Left ventricle myocardium inferior (tissue), 1 donor: ENCODE measurements at regions not wholly inside any gene's neighbourhood (a gene's known extent, or its start where the extent isn't known, plus 50 kb on each side); places are given as distances from the start of the nearest gene placed in this dataset.

Source experiments
- DNase-seq: peaks from one replicate; pipeline ENCODE4 v3.0.0-alpha.2; 2020
- H3K27ac ChIP-seq: fragments of 200-600 bp; replicated peaks from 2 replicates; pipeline ENCODE4 v1.8.0; 2021
- H3K27me3 ChIP-seq: fragments of 200-600 bp; 2 replicates; pipeline ENCODE4 v1.8.0; 2021; ENCODE audit warnings: low read depth
- H3K36me3 ChIP-seq: fragments of 200-600 bp; 2 replicates; pipeline ENCODE4 v1.8.0; 2021
- H3K4me1 ChIP-seq: fragments of 200-600 bp; 2 replicates; pipeline ENCODE4 v1.8.0; 2021
- H3K4me3 ChIP-seq: fragments of 200-600 bp; 2 replicates; pipeline ENCODE4 v1.8.0; 2021; ENCODE audit warnings: mild to moderate bottlenecking, moderate library complexity
- H3K9me3 ChIP-seq: fragments of 200-600 bp; replicated peaks from 2 replicates; pipeline ENCODE4 v1.8.0; 2021
- intact Hi-C: fragments of 100-400 bp; cut with micrococcal nuclease; formaldehyde crosslinking; loops from one replicate; pipeline ENCODE4 v1.11.0; 2022
- TF ChIP-seq, protein P1 (sequence below): fragments of 200-600 bp; IDR thresholded peaks from 2 replicates; pipeline ENCODE4 v1.8.0; 2021; ENCODE audit warnings: antibody characterized with exemption, mild to moderate bottlenecking, borderline replicate concordance
- donor health status: DM: no; HTN: yes; CAD: no; lungs with severe emphysema.

DNA sequence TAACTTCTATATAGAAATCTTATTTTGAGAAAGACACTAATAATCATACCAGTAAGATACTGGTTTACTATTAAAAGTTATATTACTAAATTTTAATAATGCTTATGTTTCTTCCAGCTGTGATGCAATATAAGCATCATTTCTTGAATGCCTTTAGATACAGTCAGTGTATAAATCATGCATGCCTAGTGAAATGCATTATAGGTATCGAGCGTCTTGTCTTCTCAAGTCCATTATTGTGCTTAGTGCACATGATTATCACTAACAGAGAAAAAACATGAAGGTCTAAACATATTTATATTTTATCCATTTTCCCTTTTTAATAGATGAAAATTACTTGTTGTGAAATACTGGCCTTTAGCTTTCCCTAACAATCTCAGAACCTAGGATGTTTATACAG lies 1021.5 kb upstream of the AGA start:
- intact Hi-C loops, result no loop called here
- no peaks in the 10 kb centered on the region for H3K4me1 ChIP-seq
- H3K36me3 ChIP-seq, result no peaks in the 10 kb centered on the region
- no peak for DNase-seq
- TF ChIP-seq, protein P1, sequence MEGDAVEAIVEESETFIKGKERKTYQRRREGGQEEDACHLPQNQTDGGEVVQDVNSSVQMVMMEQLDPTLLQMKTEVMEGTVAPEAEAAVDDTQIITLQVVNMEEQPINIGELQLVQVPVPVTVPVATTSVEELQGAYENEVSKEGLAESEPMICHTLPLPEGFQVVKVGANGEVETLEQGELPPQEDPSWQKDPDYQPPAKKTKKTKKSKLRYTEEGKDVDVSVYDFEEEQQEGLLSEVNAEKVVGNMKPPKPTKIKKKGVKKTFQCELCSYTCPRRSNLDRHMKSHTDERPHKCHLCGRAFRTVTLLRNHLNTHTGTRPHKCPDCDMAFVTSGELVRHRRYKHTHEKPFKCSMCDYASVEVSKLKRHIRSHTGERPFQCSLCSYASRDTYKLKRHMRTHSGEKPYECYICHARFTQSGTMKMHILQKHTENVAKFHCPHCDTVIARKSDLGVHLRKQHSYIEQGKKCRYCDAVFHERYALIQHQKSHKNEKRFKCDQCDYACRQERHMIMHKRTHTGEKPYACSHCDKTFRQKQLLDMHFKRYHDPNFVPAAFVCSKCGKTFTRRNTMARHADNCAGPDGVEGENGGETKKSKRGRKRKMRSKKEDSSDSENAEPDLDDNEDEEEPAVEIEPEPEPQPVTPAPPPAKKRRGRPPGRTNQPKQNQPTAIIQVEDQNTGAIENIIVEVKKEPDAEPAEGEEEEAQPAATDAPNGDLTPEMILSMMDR, result no peak
- no peak overlapping the region for H3K4me3 ChIP-seq
- H3K27me3 ChIP-seq, result no peaks in the 10 kb centered on the region
- no peak overlapping the region for H3K27ac ChIP-seq
- H3K9me3 ChIP-seq, result no peaks in the 10 kb centered on the region

DNA sequence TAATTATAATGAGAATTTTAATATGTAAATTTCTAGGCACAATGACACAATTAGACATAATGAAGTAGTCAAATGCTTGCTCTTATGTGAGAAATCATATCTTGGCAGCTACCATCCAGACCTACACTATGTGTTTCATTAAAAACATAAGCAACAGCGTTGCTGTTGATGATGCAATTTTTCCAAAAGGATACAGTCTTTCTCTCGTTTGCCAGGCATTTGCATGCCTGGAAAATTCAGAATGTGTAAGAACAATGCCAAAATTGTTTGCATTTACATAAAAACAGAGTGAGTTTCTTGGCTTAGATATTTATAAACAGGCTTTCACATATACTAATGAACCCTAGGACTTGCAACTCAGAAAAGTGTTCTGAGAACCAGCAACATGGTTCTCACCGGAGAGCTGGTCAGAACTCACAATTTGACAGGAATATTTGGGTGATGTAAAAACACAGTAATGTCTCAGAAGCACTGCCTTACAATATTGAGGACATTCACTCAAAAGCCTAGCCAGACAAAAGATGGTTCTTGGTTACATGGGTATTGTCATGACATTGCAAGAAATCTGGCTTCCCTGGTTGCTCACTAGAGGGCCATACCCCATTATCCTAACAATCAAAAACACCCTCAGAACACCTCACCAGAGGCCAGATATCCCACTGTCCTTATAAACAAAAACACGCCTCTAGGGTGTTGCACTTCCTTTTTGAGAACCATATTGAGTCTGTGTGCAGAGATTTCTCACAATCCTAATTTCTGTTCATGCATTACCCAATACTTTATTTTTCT lies 1029.0 kb upstream of the AGA start:
- Histone ChIP-seq H3K36me3 (no peaks in the 10 kb centered on the region), H3K4me3 (no peak overlapping the region), H3K9me3 (no peaks in the 10 kb centered on the region), H3K27ac (no peak overlapping the region), H3K27me3 (no peaks in the 10 kb centered on the region), H3K4me1 (no peaks in the 10 kb centered on the region)
- TF ChIP-seq, protein P1, result no peak
- no peak for DNase-seq
- intact Hi-C loops, result no loop called here

DNA sequence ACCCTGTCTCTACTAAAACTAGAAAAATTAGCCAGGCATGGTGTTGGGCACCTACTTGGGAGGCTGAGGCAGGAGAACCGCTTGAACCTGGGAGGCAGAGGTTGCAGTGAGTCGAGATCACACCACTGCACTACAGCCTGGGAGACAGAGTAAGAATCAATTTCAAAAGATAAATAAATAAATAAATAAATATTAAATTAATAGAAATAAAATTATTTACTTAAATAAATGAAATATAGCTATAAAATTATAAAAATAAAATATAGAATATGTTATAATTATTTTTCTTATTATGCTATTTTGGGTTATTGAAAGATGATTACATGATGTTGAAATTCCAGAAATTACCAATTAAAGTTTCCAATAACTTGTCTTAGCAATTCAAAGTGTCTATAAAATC lies 1029.8 kb upstream of the AGA start:
- Histone ChIP-seq H3K4me3 (no peak overlapping the region), H3K36me3 (no peaks in the 10 kb centered on the region), H3K27me3 (no peaks in the 10 kb centered on the region), H3K4me1 (no peaks in the 10 kb centered on the region), H3K27ac (no peak overlapping the region), H3K9me3 (no peaks in the 10 kb centered on the region)
- TF ChIP-seq, protein P1, result no peak
- no peak for DNase-seq
- intact Hi-C loops, result no loop called here

DNA sequence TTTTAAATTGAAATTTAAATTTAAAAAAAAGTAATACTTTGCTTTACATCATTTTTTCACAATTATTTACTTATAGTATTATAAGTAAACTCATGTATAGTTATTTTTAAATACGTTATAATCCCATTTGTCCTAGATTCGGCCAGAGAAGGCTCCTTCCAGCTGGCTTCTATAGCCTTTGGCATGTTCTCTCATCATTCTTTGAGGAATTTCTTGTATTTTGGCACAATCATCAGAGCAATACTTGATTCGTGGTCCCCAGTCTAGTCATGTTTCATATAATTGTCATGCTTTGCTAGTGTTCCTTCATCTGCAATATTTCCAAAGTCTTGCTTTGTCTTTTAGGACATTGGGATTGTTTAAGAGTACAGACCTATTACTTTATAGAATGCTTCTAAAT lies 1037.9 kb upstream of the AGA start:
- no peaks in the 10 kb centered on the region for H3K36me3 ChIP-seq

DNA sequence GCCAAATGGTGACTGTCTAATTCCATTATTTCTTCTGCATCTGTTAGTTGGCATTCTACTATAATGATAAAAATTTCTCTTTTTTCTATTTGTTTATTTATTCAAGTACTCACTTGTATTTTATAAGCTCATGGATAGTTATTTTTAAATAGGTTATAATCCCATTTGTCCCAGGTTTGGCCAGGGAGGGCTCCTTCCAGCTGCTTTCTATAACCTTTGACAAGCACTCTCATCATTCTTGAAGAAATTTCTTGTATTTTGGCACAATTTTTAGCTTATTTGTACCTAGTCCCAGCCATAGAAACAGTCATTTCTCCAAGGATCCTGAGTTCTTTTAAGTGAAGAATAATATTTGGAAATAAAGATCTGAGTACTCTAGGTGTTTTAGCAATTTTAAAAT lies 1038.6 kb upstream of the AGA start:
- H3K4me1 ChIP-seq, result peaks cover 10% of the 10 kb centered on the region
- H3K27me3 ChIP-seq, result no peaks in the 10 kb centered on the region
- TF ChIP-seq, protein P1, result no peak
- no peaks in the 10 kb centered on the region for H3K36me3 ChIP-seq
- H3K27ac ChIP-seq, result no peak overlapping the region
- intact Hi-C loops, result no loop called here
- no peak overlapping the region for H3K4me3 ChIP-seq
- no peaks in the 10 kb centered on the region for H3K9me3 ChIP-seq
- no peak for DNase-seq

More for the DNA sequence above, 1037.9 kb upstream of the AGA start:
- no peak for DNase-seq
- peaks cover 10% of the 10 kb centered on the region for H3K4me1 ChIP-seq
- H3K9me3 ChIP-seq, result no peaks in the 10 kb centered on the region
- intact Hi-C loops, result no loop called here
- H3K4me3 ChIP-seq, result no peak overlapping the region
- TF ChIP-seq, protein P1, result no peak
- H3K27me3 ChIP-seq, result no peaks in the 10 kb centered on the region
- H3K27ac ChIP-seq, result no peak overlapping the region
